Loucy (cell line): ENCODE measurements at regions not wholly inside any gene's neighbourhood (a gene's known extent, or its start where the extent isn't known, plus 50 kb on each side); places are given as distances from the start of the nearest gene placed in this dataset.

ENCODE experiments used
- H2AFZ ChIP-seq: fragments of 200-600 bp; sonication (generic); 2 replicates; pipeline ENCODE4 v1.6.0; 2016; ENCODE audit warnings: antibody characterized with exemption, mild to moderate bottlenecking, low read length, moderate library complexity
- H3F3A ChIP-seq: fragments of 200-600 bp; 2 replicates; pipeline ENCODE4 v1.6.0; 2016; ENCODE audit warnings: antibody characterized with exemption, low read depth, mild to moderate bottlenecking
- H3K27me3 ChIP-seq: fragments of 200-600 bp; sonication (generic); 2 replicates; pipeline ENCODE4 v1.6.1; 2014; ENCODE audit warnings: low read length, mild to moderate bottlenecking; ENCODE audit not compliant: insufficient read depth, poor library complexity, severe bottlenecking
- H3K36me3 ChIP-seq: fragments of 200-600 bp; sonication (generic); 2 replicates; pipeline ENCODE4 v1.6.1; 2016; ENCODE audit warnings: low read length; ENCODE audit not compliant: insufficient read depth
- H3K4me1 ChIP-seq: fragments of 200-600 bp; sonication (generic); 2 replicates; pipeline ENCODE4 v1.5.1; 2014; ENCODE audit warnings: low read length, mild to moderate bottlenecking; ENCODE audit not compliant: insufficient read depth, poor library complexity, severe bottlenecking
- H3K4me2 ChIP-seq: fragments of 200-600 bp; sonication (generic); 2 replicates; pipeline ENCODE4 v1.6.0; 2014; ENCODE audit warnings: antibody characterized with exemption, low read length, low read depth, mild to moderate bottlenecking; ENCODE audit not compliant: poor library complexity, severe bottlenecking
- H3K4me3 ChIP-seq: fragments of 200-600 bp; sonication (generic); 2 replicates; pipeline ENCODE4 v1.5.1; 2014; ENCODE audit warnings: low read length, mild to moderate bottlenecking, mixed read lengths; ENCODE audit not compliant: poor library complexity, severe bottlenecking
- H3K79me2 ChIP-seq: fragments of 200-600 bp; sonication (generic); 2 replicates; pipeline ENCODE4 v1.6.1; 2014; ENCODE audit warnings: low read length; ENCODE audit not compliant: insufficient read depth
- H3K9ac ChIP-seq: fragments of 200-600 bp; sonication (generic); 2 replicates; pipeline ENCODE4 v1.6.0; 2014; ENCODE audit warnings: mild to moderate bottlenecking, low read depth, low read length, moderate library complexity; ENCODE audit not compliant: poor library complexity, severe bottlenecking
- H3K9me2 ChIP-seq: fragments of 200-600 bp; sonication (generic); replicated peaks from 2 replicates; pipeline ENCODE4 v1.6.1; 2016; ENCODE audit warnings: low read depth, low read length, mixed read lengths
- H3K9me3 ChIP-seq: fragments of 200-600 bp; sonication (generic); 2 replicates; pipeline ENCODE4 v1.6.1; 2014; ENCODE audit warnings: mild to moderate bottlenecking, antibody characterized with exemption, low read length, low read depth; ENCODE audit not compliant: insufficient read depth
- H4K20me1 ChIP-seq: fragments of 200-600 bp; sonication (generic); 2 replicates; pipeline ENCODE4 v1.6.0; 2014; ENCODE audit warnings: antibody characterized with exemption, low read length, mild to moderate bottlenecking; ENCODE audit not compliant: insufficient read depth, poor library complexity, severe bottlenecking
- EZH2phosphoT487 ChIP-seq: fragments of 200-600 bp; IDR thresholded peaks from 2 replicates; pipeline ENCODE4 v1.6.1; 2018; ENCODE audit warnings: antibody characterized with exemption, mild to moderate bottlenecking, moderate library complexity, borderline replicate concordance
- TF ChIP-seq, protein P1 (sequence below): fragments of 200-600 bp; sonication (generic); conservative IDR thresholded peaks from 2 replicates; pipeline ENCODE4 v1.5.1; 2014; ENCODE audit warnings: mild to moderate bottlenecking, antibody characterized with exemption, low read length

GRCh38 chr6:113306552-113307145 lies 550.5 kb upstream of the MARCKS start:
- H3K9me3 ChIP-seq = no peaks in the 10 kb centered on the region
- no peak overlapping the region for H3K4me3 ChIP-seq
- no peaks in the 10 kb centered on the region for H3K79me2 ChIP-seq
- H3F3A ChIP-seq = no peaks in the 10 kb centered on the region
- no peaks in the 10 kb centered on the region for H3K27me3 ChIP-seq
- no peaks in the 10 kb centered on the region for H4K20me1 ChIP-seq
- H2AFZ ChIP-seq = no peak overlapping the region
- no peak overlapping the region for H3K4me2 ChIP-seq
- H3K9me2 ChIP-seq = no peaks in the 10 kb centered on the region
- no peaks in the 10 kb centered on the region for H3K4me1 ChIP-seq
- TF ChIP-seq, protein P1, sequence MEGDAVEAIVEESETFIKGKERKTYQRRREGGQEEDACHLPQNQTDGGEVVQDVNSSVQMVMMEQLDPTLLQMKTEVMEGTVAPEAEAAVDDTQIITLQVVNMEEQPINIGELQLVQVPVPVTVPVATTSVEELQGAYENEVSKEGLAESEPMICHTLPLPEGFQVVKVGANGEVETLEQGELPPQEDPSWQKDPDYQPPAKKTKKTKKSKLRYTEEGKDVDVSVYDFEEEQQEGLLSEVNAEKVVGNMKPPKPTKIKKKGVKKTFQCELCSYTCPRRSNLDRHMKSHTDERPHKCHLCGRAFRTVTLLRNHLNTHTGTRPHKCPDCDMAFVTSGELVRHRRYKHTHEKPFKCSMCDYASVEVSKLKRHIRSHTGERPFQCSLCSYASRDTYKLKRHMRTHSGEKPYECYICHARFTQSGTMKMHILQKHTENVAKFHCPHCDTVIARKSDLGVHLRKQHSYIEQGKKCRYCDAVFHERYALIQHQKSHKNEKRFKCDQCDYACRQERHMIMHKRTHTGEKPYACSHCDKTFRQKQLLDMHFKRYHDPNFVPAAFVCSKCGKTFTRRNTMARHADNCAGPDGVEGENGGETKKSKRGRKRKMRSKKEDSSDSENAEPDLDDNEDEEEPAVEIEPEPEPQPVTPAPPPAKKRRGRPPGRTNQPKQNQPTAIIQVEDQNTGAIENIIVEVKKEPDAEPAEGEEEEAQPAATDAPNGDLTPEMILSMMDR = peak; percentile 64
- no peak for TF ChIP-seq EZH2phosphoT487
- H3K9ac ChIP-seq = no peak overlapping the region
- H3K36me3 ChIP-seq = no peaks in the 10 kb centered on the region

DNA sequence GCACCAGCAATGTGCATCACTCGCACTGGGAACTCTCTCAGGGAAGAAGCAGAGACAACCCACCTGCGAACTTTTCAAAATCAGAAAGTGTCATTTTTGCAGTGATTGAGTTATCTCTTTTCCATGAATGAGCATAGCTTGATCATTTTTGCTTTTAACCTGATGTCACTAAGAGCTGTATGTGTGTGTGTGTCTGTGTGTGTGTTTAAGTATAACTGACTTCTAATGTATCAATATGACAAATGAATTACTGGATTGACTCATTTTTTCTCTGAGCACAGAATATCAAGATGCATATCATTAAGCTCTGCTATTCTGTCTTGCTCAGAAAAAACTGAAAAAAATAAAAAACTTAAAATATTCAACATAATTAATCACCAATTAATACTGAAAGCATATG lies 548.9 kb upstream of the MARCKS start:
- no peaks in the 10 kb centered on the region for H3K9me2 ChIP-seq
- no peaks in the 10 kb centered on the region for H3F3A ChIP-seq
- no peak overlapping the region for H3K4me3 ChIP-seq
- H3K9me3 ChIP-seq = no peaks in the 10 kb centered on the region
- no peaks in the 10 kb centered on the region for H3K4me1 ChIP-seq
- H3K79me2 ChIP-seq = no peaks in the 10 kb centered on the region
- no peak overlapping the region for H3K9ac ChIP-seq
- no peaks in the 10 kb centered on the region for H3K27me3 ChIP-seq
- H3K36me3 ChIP-seq = no peaks in the 10 kb centered on the region
- no peaks in the 10 kb centered on the region for H4K20me1 ChIP-seq
- no peak overlapping the region for H2AFZ ChIP-seq
- TF ChIP-seq, protein P1 = no peak
- no peak for TF ChIP-seq EZH2phosphoT487
- no peak overlapping the region for H3K4me2 ChIP-seq

- no peak for TF ChIP-seq EZH2phosphoT487
- TF ChIP-seq, protein P1 = no peak
- H3F3A ChIP-seq = no peaks in the 10 kb centered on the region
- H3K4me3 ChIP-seq = no peak overlapping the region
- H3K9me2 ChIP-seq = no peaks in the 10 kb centered on the region
- H3K36me3 ChIP-seq = no peaks in the 10 kb centered on the region
- no peak overlapping the region for H3K4me2 ChIP-seq
- no peak overlapping the region for H3K9ac ChIP-seq
- H3K27me3 ChIP-seq = no peaks in the 10 kb centered on the region
- H3K79me2 ChIP-seq = no peaks in the 10 kb centered on the region
- no peak overlapping the region for H2AFZ ChIP-seq
- no peaks in the 10 kb centered on the region for H3K4me1 ChIP-seq
- H3K9me3 ChIP-seq = no peaks in the 10 kb centered on the region
- H4K20me1 ChIP-seq = no peaks in the 10 kb centered on the region
These were observed 543.3 kb upstream of the MARCKS start for GRCh38 chr6:113313841-113314240.
